ENCODE measurements at regions not wholly inside any gene's neighbourhood (a gene's known extent, or its start where the extent isn't known, plus 50 kb on each side); places are given as distances from the start of the nearest gene placed in this dataset.

GRCh38 chr11:96869207-96869606, 479.4 kb downstream of the JRKL start:
- TF ChIP-seq, protein P1, sequence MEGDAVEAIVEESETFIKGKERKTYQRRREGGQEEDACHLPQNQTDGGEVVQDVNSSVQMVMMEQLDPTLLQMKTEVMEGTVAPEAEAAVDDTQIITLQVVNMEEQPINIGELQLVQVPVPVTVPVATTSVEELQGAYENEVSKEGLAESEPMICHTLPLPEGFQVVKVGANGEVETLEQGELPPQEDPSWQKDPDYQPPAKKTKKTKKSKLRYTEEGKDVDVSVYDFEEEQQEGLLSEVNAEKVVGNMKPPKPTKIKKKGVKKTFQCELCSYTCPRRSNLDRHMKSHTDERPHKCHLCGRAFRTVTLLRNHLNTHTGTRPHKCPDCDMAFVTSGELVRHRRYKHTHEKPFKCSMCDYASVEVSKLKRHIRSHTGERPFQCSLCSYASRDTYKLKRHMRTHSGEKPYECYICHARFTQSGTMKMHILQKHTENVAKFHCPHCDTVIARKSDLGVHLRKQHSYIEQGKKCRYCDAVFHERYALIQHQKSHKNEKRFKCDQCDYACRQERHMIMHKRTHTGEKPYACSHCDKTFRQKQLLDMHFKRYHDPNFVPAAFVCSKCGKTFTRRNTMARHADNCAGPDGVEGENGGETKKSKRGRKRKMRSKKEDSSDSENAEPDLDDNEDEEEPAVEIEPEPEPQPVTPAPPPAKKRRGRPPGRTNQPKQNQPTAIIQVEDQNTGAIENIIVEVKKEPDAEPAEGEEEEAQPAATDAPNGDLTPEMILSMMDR (IDR thresholded peaks at IDR 0.05) = no peak

GRCh38 chr11:96875712-96876111, 485.9 kb downstream of the JRKL start:
- TF ChIP-seq, protein P1 (IDR thresholded peaks at IDR 0.05) = no peak

DNA sequence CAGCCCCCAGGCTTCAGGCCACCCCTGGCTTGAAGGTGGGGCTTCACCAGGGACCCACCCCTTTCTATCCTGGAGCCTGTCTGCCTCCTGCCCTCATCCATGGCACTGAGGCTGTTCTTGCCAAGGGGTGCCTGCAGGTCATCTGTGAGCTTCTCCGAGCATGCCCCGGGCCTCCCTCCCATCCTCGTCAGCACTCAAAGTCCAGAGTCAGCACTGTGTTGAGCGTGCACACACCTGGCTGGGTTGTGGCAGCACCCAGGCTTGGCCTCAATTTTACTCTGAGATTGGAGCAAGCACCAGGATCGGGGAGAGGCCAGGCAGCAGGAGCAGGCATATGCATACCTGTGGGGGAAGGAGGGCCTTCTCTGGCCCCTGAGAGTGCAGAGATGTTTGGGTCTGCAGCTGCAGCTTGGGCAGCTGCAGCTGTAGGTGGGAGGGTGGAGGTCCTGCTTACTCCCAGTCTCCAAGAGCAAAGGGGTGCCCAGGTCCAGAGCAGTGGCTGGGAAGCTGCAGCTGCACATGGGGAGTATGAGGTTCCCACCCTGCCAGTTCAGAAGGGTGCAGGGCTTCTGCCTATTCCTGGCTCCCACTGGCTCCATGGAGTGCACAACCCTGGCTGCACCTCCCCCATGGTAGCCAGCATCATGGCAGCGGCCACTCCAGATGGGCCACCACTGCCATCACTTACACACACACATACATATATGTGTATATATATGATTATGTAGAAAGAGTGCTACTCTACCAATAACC, 488.7 kb downstream of the JRKL start:
- TF ChIP-seq, protein P1 (IDR thresholded peaks at IDR 0.05) = no peak

- TF ChIP-seq, protein P1 (IDR thresholded peaks at IDR 0.05) = no peak
Measured at GRCh38 chr11:96885405-96885804, 495.6 kb downstream of the JRKL start.

DNA sequence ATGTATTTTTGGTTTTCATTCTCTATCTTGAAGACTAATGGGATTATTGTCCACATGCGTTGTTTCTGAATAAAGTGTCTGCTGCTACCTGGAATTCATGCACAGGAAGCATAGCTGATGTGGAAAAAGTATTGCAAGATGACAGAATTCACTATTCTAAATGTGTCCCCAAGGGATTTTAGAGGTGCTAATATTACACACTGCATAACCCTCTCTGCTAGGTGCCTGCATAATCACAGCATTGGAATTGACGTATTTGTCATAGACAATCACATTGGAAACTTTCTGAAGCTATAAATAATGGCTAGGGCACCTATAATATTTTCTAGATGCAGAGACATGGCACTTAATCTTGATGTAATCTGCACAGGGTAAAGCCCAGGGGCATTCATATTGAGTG, 496.1 kb downstream of the JRKL start:
- TF ChIP-seq, protein P1 (IDR thresholded peaks at IDR 0.05) = no peak

DNA sequence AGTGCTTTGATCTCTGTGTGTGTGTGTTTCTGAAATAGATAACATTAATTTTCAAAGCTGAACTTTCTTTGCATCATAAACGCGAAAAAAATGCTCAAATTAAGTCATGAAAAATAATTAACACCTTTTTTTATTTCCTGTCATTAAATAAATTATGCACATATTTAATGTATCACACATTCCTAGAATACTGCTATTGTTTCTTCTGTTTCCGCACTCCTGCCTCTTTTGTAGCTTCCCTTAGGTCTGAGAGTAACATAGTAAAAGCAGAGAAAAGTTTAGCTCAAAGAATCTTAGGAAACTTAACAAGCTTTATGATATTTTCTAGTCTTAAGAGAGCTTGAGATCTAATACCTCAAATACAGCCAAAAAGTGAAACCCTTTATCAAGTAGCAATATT, 504.2 kb downstream of the JRKL start:
- TF ChIP-seq, protein P1 (IDR thresholded peaks at IDR 0.05) = no peak

DNA sequence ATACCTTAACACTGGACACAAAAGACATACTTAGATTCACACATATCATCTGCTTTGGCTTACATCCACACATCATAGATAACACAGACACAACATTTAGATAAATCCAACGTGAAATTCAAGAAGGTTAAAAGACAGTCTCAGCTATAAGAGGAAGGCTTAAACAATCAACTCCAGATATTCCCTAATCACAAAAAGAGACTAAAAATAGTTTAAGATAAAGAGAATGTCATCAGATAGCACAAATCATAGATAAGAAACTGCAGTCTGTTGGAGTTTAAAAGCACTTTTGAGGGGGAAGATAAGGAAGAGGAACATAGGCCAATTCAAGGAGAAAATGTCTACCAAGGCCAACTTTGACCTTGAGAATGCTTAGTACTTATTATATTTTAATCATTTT, 504.8 kb downstream of the JRKL start:
- TF ChIP-seq, protein P1 (IDR thresholded peaks at IDR 0.05) = no peak

GRCh38 chr11:96899971-96900370, 510.2 kb downstream of the JRKL start:
- TF ChIP-seq, protein P1 (IDR thresholded peaks at IDR 0.05) = no peak
